Stimulated activated CD4-positive, alpha-beta T cell treated with anti-CD3 and anti-CD28 coated beads, TNF-alpha, amount 100 ng/mL, for 48 hours (primary cell): ENCODE measurements at regions not wholly inside any gene's neighbourhood (a gene's known extent, or its start where the extent isn't known, plus 50 kb on each side); places are given as distances from the start of the nearest gene placed in this dataset.
"Not testable (repeated sequence)": the region's sequence is repeated elsewhere in the genome, so short reads cannot be mapped to it uniquely, and the experiment has no call there.

Experiments
- DNase-seq, 3 donors: peaks; one replicate each; pipeline ENCODE4 v3.0.0-alpha.2; 2020; ENCODE audit warnings: low read depth in 3 of 3

DNA sequence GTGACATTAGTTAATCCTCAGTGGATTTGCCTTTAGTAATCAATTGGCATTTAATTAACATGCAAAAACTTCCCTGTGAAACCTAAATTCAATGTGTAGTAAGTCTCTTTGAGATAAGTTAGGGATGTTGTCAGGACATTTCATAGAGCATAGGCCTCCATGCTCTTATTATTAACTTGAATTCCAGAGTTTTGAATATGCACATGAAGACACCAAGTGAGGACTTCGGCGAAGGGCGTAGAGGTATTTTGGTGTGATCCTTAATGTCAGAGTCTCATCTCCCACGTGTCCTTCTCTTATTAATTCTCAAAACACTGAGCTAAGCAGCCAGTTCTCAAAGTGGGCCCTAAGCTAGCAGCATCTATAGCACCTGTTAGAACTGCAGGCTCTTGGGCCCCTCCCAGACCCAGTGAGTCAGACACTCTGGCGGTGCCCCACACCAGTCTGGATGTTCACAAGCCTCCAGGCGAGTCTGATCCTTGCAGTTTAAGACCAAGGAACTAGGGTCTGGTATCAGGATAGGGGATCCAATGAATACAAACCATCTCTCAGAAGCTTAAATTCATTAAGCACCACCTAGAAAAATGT, 292.1 kb downstream of the QKI start:
- DNase-seq = no peak

DNA sequence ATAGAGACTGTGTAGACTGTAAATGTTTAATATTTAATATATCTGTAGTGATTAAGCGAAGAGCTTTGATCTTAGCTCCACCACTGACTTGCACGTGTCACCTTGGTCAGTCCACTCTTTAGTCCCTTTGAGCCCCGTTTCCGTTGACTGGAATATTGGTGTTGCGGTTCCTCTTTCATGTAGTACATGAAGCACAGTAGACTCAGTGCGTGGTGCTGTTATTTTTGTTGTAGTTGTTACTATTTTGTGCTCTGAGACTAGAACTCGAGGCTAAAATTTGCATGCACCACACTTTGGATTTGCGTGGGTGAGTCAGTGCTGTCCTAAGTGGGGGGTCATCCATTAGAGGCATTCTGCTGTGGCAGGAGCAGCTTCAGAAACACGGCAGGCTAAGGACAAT, 291.4 kb downstream of the QKI start:
- DNase-seq = no peak

DNA sequence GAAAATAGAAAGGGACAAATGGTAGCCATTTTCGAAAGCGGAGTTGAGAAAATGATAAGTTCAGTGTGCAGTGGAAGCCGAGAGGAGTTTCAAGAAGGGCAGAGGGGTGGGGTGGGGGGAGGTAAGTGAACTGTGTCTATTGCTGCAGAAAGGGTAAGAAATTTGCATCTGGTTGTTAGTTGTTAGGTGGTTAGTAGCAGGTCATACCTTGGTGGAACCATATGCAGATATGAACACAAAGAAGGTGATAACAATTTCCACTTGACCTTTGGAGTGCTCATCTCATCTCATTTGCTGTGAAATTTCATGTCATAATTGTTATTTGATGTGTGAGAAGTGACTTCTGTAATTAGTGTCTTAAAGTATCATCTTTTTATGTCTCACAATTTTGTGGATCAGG, 288.2 kb downstream of the QKI start:
- DNase-seq = no peak

DNA sequence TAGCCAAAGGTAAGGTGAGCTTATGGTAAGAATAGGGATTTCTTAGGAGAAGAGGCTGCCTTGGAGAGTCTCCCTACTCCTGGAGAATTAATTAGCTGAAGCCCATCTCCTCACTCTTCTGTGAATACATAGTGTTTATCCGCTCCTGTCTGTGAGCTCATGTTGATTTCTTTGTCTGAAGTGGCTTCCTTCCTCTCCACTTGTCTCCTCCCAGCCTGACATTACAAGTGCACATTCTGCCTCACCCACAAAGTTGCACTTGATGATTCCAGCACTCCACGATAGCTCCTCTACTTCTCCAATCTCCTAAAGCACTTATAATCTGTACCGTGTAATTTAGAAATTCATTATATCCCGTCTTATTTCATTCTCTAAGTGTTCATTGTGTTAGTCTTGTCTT, 287.2 kb downstream of the QKI start:
- DNase-seq = no peak

DNA sequence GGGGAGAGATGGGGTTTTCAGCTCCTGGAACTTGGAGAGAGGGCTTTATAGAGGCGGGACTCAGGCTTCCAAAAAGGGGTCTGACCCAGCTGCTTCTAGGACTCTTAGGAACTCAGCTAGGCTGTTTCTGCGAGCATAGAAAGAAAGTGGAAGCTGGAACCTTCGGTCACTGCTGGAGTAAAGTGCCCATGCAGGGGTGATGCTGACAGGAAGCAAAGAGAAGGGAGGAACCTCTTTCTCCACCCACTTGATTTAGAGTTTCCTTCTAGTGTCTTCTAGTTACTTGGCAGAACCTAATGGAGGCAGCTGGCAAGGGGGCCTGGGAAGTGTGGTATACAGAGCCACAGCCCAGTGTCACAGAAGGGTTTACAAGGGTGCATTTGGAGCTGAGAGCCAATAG, 283.6 kb downstream of the QKI start:
- DNase-seq = no peak

DNA sequence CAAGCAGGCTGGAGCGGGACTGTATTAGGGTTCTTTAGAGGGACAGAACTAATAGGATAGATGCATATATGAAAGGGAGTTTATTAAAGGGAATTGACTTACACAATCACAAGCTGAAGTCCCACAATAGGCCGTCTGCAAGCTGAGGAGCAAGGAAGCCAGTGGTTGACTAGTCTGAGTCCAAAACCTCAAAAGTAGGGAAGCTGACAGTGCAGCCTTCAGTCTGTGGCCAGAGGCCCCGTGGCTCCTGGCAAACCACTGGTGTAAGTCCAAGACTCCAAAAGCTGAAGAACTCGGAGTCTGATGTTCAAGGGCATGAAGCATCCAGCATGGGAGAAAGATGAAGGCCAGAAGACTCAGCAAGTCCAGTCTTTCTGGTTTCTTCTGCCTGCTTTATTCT, 281.8 kb downstream of the QKI start:
- not testable (repeated sequence) for DNase-seq

DNA sequence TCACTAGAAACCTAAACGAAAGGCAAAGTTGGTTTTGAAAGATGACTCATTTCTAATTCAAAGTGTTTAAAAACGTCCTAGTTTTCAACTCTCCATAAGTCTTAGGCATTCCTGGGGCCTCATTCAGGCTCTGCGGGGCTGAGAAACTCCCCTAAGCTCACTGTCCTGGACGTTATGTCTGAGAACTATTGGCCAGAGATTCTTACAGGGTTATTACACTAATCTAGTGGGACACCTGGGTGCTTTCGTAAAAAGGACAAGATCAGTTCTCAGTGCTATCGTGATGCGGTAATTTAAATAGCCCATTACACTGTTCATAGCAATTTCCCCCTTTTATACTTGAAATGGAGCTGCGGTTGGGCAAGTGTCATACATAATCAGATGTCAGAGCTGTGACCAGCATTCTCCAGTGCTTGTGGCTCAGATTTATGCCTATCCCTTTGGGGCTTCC, 280.9 kb downstream of the QKI start:
- DNase-seq = no peak

DNA sequence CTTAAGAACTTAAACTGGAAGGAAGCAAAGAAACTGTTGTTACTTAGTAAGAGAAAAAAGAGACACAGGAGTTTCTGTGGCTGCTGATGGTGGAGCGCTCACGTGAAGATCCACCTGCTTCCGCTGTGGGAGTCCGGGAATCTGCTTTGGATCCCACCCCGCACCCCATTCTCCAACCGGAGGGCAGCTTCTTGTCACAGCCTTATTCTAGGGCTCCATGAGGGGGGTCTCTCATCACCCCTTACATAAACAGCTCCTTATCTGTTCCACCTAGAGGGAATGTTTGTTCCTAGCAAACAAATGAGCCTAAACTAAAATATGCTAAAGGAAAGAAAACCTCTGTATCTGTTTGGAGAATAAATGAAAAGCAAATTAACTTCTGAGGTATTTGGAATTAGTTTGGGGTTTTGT, 280.5 kb downstream of the QKI start:
- DNase-seq = no peak

DNA sequence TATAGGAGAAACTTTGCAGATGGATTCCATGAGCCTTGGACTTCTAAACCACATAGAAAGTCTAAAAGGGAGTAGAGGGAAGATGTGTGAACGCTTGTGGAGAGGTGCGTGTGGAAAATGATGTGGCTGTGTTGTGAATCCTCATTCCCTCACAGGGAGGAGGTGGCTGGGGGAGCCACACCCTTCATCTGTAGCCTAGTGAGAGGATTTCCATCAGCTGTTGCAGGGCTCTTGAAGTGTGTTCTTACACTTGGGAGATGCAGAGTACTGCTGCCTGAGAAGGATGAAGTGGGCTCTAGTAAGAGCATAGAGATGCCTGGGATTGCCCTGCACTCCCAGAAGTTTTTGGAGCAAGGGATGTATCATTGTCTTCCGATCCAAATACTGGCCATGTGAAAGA, 279.6 kb downstream of the QKI start:
- no peak for DNase-seq

DNA sequence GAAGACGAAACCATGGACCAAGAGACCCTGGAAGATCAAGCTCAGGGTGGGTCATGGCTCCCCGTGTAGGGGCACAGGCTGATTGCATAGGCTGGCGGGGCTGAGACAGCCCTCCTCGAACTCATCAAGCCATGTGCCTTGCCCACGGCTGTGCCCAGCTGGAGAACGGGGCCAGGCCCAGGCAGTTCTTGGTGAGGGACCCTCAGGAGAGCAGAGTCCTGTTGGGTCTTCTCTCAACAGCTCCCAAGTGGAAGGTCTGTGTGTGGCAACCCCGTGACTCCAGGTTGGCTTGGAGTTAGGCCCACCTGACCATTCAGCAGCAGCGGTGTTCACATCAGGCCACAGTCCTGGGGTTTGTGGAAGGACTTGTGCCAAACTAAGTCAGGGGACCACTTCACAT, 276.5 kb downstream of the QKI start:
- DNase-seq = no peak

DNA sequence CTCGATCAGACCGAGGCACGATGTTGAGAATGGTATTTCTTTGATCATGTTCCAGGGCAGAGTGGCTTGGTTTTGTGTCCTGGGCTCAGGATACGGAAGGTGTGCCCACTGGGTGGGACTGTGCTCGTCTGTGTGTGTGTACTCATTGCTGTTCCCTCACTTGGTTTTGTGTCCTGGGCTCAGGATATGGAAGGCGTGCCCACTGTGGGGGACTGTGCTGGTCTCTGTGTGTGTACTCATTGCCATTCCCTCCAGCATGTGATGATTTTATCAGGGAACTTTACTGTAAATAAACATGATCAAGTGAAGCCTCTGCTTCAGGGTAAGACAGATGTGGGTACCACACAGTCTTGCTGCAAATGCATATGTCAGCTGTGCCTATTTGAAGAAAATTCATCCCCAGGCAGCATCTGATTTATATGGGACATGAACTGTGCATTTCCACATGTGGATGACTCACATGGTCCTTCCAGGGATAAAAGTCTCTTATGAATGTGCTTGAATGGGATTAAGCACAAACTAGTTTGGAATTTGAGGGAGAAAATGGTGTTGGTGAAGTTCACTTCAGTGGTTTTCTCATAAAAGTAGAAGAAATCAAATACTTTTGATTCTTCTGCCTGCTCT, 274.3 kb downstream of the QKI start:
- no peak for DNase-seq

DNA sequence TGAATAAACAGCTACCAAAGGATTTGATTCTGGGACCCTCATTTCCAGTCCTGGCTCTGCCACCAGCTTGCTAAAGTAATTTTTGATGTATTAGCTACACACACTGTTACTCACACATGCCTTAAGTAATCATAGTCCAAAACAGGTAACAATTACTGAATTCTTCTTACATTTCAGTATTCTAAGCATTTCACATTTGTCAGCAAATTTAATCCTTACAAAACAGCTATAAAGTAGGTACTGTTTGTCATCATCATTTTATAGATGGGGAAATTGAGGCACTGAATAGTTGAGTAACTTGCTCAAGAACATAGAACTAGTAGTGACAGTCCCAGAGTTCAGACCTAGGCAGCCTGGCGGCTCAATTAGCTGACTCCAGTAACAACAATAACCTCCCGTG, 272.6 kb downstream of the QKI start:
- no peak for DNase-seq

DNA sequence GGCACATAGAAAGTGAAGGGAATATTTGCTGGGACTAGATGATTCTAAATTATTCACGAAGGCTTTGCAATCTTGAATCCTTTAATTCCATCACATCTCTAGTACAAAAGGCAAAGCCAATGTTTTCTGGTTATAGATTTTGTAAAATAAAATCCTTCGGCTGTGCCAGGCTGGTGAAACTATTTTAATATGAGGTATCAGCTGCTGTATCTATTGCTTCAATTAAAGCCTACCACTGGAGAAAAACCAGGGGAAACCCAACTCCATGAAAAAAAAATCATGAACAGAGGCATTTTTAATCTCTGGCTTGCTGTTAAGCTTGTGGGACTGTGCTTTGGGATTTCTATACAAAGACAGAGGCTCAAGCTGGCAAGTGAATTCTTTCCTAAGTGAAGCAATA, 271.8 kb downstream of the QKI start:
- DNase-seq = no peak

DNA sequence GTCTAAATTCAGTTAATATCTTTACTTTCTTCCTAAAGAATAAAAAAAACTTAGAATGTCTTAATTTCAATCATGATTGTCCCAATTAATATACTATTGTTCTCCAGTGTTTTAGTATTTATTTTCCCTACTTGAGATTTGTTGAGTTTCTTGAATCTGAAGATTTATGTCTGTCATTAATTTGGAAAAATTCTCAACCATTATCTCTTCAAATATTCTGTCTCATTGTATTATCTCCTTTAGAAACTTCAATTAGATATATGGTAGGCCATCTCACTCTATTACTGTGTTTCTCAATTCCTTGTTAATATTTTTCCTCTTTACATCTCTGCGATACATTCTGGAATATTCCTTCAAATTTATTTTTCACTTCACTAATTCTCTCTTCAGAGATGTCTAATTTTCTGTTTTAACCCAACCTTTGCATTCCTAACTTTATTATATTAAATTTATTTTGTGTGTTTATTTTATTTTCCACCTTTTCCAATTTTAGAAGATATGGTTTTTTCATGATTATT, 268.6 kb downstream of the QKI start:
- no peak for DNase-seq

DNA sequence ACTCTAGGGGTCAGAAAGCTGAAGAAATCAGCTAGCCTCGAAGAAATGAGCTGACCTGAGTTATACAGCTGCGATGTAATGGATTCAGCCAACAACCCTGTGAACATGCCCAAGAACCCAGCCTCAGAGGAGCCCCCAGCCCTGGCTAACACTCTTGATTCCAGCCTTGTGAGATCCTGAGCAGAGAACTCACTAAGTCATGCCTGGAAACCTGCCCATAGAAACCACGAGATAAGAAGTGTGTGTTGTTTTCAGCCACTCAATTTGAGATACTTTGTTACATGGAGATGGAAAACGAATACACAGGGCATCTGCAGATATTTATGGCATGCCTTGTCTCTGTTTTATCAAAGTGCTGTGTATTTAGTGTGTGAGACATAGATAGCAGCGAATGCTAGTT, 265.2 kb downstream of the QKI start:
- no peak for DNase-seq

DNA sequence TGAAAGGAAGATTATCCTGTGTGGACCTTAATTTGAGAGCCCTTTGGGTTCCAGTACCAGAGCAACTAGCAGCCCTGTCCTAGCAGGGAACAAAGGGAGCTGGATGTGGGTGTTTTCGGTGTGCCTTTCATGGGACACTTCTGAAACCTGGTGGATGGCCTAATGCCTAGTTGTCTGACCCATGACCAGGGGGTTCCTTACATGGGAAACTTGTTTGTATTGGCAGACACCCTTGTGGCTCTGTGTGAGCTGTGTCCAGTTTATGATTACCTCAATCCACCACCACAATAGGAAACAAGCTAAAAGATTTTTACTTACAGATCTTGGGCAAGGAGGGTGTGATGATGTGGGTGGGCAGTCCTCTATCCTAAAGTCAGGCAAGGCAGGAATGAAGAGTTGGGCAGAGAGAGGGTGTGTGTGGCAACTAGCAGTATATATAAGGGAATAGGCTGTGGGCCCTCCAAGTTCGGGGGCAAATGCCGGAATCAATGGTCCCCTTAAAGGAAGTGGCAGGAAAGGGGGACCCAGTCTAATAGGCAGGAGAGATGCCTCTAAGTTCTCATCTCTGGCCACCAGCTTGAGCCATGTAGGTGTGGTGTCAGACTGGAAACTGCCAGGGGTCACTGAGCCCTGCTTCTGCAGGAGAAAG, 264.6 kb downstream of the QKI start:
- no peak for DNase-seq

DNA sequence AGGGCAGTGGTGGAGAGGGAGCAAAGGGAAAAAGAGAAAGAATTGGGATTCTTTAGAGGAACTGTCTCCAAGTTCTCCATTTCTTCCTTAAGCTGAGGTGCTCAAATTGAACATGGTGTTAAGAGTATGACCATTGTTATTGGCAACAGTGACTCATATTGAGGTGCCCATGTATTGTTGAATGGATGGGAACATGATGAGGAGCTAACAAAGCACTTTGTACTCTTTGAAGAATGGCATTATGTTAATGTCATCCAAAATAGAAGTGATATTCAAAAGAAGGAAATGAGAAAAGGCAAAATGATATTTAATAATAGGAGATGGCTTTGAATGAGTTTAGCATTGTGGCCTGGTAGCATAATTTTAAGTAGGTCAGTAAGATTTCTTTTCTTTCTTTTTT, 261.1 kb downstream of the QKI start:
- DNase-seq = no peak

DNA sequence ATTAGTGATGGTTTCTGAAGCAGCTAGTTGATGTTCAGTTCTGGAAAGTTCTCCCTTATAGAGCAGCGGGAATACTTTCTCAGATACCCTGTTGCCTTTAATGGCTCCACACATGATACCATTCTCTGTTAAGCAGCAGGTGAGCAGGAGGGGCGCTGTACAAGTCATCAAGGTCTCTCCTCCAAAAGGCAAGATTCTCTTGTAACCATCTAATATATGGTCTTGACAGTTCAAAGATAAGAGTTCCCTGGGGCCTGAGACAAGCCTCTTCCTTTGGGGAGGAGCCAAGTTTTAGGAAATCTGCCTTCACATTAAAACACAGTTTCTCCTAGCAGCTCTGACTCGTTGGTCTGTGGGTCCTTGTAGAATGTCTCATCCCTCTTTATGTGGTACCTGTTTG, 258.2 kb downstream of the QKI start:
- DNase-seq = no peak

DNA sequence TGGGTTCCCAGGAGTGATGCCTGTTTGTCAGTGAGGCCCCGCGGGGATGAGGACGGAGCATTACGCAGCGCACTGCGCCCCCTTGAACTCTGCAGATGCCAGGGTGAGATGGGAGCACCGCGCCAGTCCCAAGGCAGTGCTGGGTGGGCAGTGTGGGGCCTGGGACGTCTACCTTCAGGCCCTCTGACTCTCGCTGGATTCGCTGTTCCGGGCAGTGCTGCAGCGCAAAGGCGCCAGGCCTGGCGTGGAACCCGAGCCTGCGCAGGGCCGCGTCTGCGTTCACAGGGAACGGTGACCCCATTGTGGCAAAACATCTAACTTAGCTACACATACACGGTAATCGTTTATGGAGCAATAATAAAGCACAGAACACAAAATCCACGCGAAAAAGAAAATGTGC, 257.3 kb downstream of the QKI start:
- DNase-seq = no peak

DNA sequence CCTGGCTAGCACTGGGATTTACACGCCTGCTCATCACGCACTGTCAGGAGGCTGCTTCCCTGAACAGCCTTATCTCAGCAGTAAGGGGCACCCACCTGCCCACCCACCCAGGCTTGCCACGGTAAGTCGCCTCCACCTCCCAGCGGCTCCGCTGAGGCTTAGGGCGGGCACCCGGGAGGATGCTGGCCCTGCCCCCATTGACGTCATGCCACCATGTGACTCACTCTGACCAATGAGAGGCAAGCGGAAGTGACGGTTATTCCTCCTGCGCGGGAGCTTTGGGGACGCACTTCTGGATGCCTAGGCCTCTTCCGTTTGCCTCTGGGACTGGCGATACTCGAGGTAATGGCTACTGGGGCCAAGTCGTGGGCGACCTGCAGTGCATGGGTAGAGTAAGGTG, 256.8 kb downstream of the QKI start:
- DNase-seq = no peak

DNA sequence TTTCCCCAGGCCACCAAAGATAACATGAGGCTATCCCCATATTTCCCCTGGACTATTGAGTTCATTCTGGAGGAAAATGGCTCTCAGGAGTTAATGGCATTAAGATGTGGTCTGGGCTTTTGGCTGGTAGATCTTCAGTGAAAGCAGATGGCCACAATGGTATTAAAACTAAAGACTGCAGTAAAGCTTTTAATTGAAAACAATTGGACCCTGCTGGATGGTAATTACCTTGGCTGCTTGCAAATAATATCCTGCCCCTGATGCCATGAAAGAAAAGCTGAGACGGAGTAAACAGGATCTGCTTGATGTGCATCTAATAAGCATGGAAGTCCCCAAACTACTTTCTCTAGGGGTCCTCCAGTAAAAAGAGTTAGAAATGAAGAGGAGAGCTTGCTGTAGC, 255.8 kb downstream of the QKI start:
- DNase-seq = no peak

DNA sequence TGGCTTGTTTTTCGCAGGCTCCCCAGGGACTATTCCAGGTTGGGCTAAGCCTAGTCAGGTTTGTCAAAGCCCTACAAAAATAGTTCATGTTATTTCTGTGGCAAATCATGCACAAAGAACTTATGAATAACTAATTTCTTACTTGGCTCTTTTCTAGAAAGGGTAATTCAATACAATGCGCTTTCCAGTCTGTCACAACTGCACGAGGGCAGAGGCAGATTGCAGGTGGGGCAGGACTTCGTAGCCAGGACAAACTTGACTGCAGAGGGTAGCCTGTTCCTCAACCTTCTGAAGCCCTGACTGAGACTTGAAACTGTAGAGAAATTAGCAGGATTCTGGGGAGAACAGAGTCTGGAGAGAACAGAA, 253.5 kb downstream of the QKI start:
- DNase-seq = no peak

DNA sequence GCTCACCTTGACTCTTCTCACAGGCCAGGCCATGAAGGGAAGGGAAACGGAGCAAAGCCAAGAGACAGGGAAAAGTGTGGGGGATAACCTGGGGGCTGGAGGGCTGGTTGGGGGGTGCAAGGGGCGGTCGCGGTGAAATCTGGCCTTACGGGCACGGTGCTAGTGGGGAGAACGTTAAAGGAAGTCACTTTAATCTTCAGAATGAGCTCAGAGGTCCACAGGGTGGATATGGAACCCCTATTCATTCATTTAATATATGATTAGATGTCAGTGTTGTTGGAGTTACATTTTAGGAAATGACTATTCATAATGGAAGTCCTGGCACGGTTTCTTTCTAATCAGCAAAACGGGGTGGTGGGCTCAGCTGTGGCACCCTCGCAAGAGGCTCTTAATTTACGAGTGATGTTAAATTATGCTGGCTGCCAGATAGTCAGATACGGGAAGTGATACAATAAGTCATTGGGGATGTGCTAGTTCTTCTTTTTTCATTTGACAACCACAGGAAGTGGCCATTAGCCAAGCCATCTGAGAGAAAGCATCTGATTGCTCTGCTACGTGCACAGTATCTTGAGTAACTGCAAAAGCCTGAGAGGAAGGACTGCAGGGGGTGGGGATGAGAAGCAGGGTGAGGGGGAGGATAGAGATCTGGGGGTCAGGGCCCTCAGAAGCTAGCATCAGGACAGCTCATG, 253.0 kb downstream of the QKI start:
- DNase-seq = no peak
